Thyroid gland (tissue), 4 donors: ENCODE measurements at regions not wholly inside any gene's neighbourhood (a gene's known extent, or its start where the extent isn't known, plus 50 kb on each side); places are given as distances from the start of the nearest gene placed in this dataset.
"Not testable (repeated sequence)": the region's sequence is repeated elsewhere in the genome, so short reads cannot be mapped to it uniquely, and the experiment has no call there.

Experiments
- DNase-seq, 2 donors: peaks; one replicate each; pipeline ENCODE4 v3.0.0-alpha.2; 2019
- H3K27ac ChIP-seq, 3 donors: fragments of 200-600 bp; sonication (generic); 1 replicate in 2 of 3; 2 replicates in 1 of 3; pipeline ENCODE4 v1.5.1; 2016 to 2019; ENCODE audit warnings: mild to moderate bottlenecking in 1 of 3, moderate library complexity in 1 of 3
- H3K27me3 ChIP-seq: fragments of 200-600 bp; sonication (generic); one replicate; pipeline ENCODE4 v1.5.1; 2019
- H3K36me3 ChIP-seq, 2 donors: fragments of 200-600 bp; sonication (generic); one replicate each; pipeline ENCODE4 v1.5.1; 2016 to 2019
- H3K4me1 ChIP-seq, 2 donors: fragments of 200-600 bp; sonication (generic); one replicate each; pipeline ENCODE4 v1.5.1; 2017 to 2019
- H3K4me3 ChIP-seq, 3 donors: fragments of 200-600 bp; sonication (generic); replicated peaks in 1 of 3; 1 replicate in 2 of 3; 2 replicates in 1 of 3; pipeline ENCODE4 v1.5.1; 2016; ENCODE audit warnings: mild to moderate bottlenecking in 1 of 3
- H3K9me3 ChIP-seq: fragments of 200-600 bp; sonication (generic); one replicate; pipeline ENCODE4 v1.5.1; 2017
- CTCF ChIP-seq, 6 experiments: fragments of 200-600 bp in 3 of 6; fragments of 450-650 bp in 3 of 6; sonication (generic) in 3 of 6; IDR thresholded peaks; one replicate each; pipeline ENCODE4 v1.5.1; 2016 to 2019; ENCODE audit warnings: antibody characterized with exemption in 6 of 6, mild to moderate bottlenecking in 2 of 6, inconsistent platforms in 1 of 6, moderate library complexity in 1 of 6
- POLR2A ChIP-seq, 2 donors: fragments of 450-650 bp; IDR thresholded peaks; one replicate each; pipeline ENCODE4 v1.6.1; 2017; ENCODE audit warnings: antibody characterized with exemption in 2 of 2, mild to moderate bottlenecking in 2 of 2, moderate library complexity in 1 of 2
- WGBS, 2 donors: methylation state at CpG; one replicate each; pipeline ENCODE4 v1.1.5; 2017; 5-methylcytosine and 5-hydroxymethylcytosine counted together
- intact Hi-C: fragments of 100-400 bp; cut with DNase I; formaldehyde crosslinking; loops from one replicate; pipeline ENCODE4 v1.15.1; 2023

- intact Hi-C loops: no loop called here
- Histone ChIP-seq H3K9me3 (no peaks in the 10 kb centered on the region), H3K36me3 (no peaks in the 10 kb centered on the region), H3K27ac (no peak overlapping the region), H3K27me3 (no peaks in the 10 kb centered on the region), H3K4me3 (no peak overlapping the region), H3K4me1 (no peaks in the 10 kb centered on the region)
- 83 to 100% methylated on average over 1 of the region's 1 CpG for WGBS, 2 donors
- no peak for DNase-seq
- TF ChIP-seq POLR2A (IDR thresholded peaks at IDR 0.05) (no peak), CTCF (IDR thresholded peaks at IDR 0.05) (no peak)
Observed at GRCh38 chrX:128616933-128617332, 564.7 kb upstream of the ACTRT1 start.

GRCh38 chrX:128606817-128607216, 554.6 kb upstream of the ACTRT1 start:
- WGBS, 2 donors: no CpG with 5 or more reads among the region's 16 CpGs

GRCh38 chrX:128606357-128606756, 554.2 kb upstream of the ACTRT1 start:
- WGBS, 2 donors: 60 to 78% methylated on average over 1 to 5 of the region's 31 CpGs
- intact Hi-C loops, DNase-seq, H3K4me1 ChIP-seq, H3K27ac ChIP-seq, H3K27me3 ChIP-seq, H3K4me3 ChIP-seq, H3K9me3 ChIP-seq, H3K36me3 ChIP-seq: not testable (repeated sequence)

More at GRCh38 chrX:128606817-128607216, 554.6 kb upstream of the ACTRT1 start:
- H3K27ac ChIP-seq, H3K9me3 ChIP-seq, intact Hi-C loops, H3K27me3 ChIP-seq, H3K36me3 ChIP-seq, H3K4me3 ChIP-seq, H3K4me1 ChIP-seq, DNase-seq: not testable (repeated sequence)

- no peak overlapping the region for H3K4me3 ChIP-seq
- no peaks in the 10 kb centered on the region for H3K36me3 ChIP-seq
- H3K4me1 ChIP-seq: no peaks in the 10 kb centered on the region
- no peaks in the 10 kb centered on the region for H3K27me3 ChIP-seq
- TF ChIP-seq POLR2A (IDR thresholded peaks at IDR 0.05): no peak
- H3K9me3 ChIP-seq: no peaks in the 10 kb centered on the region
- no peak for DNase-seq
- intact Hi-C loops: no loop called here
- WGBS, 2 donors: 49 to 89% methylated on average over 2 of the region's 2 CpGs
- no peak overlapping the region for H3K27ac ChIP-seq
Observed at GRCh38 chrX:128601706-128602105, 549.5 kb upstream of the ACTRT1 start.

GRCh38 chrX:128599632-128600031, 547.4 kb upstream of the ACTRT1 start:
- DNase-seq: no peak
- H3K4me1 ChIP-seq: no peaks in the 10 kb centered on the region
- H3K4me3 ChIP-seq: no peak overlapping the region
- 89 to 92% methylated on average over 1 of the region's 1 CpG for WGBS, 2 donors
- no peak overlapping the region for H3K27ac ChIP-seq
- H3K36me3 ChIP-seq: no peaks in the 10 kb centered on the region
- H3K9me3 ChIP-seq: no peaks in the 10 kb centered on the region
- intact Hi-C loops: no loop called here
- no peak for TF ChIP-seq CTCF (IDR thresholded peaks at IDR 0.05)
- TF ChIP-seq POLR2A (IDR thresholded peaks at IDR 0.05): no peak
- H3K27me3 ChIP-seq: no peaks in the 10 kb centered on the region

GRCh38 chrX:128582036-128582435, 529.8 kb upstream of the ACTRT1 start:
- H3K27ac ChIP-seq: no peak overlapping the region
- H3K4me3 ChIP-seq: no peak overlapping the region
- H3K4me1 ChIP-seq: no peaks in the 10 kb centered on the region
- no peak for DNase-seq
- H3K36me3 ChIP-seq: no peaks in the 10 kb centered on the region
- no peaks in the 10 kb centered on the region for H3K9me3 ChIP-seq
- no peaks in the 10 kb centered on the region for H3K27me3 ChIP-seq
- TF ChIP-seq CTCF (IDR thresholded peaks at IDR 0.05) (no peak), POLR2A (IDR thresholded peaks at IDR 0.05) (no peak)
- 70 to 86% methylated on average over 6 of the region's 6 CpGs for WGBS, 2 donors
- intact Hi-C loops: no loop called here

- DNase-seq: no peak
- Histone ChIP-seq H3K4me3 (no peak overlapping the region), H3K9me3 (no peaks in the 10 kb centered on the region), H3K27me3 (no peaks in the 10 kb centered on the region), H3K27ac (no peak overlapping the region), H3K4me1 (no peaks in the 10 kb centered on the region), H3K36me3 (no peaks in the 10 kb centered on the region)
- WGBS, 2 donors: 75 to 76% methylated on average over 2 of the region's 2 CpGs
- intact Hi-C loops: no loop called here
- TF ChIP-seq POLR2A (IDR thresholded peaks at IDR 0.05) (no peak), CTCF (IDR thresholded peaks at IDR 0.05) (no peak)
Observed at GRCh38 chrX:128581615-128582014, 529.4 kb upstream of the ACTRT1 start.
